SW480 (cell line): ENCODE measurements at regions not wholly inside any gene's neighbourhood (a gene's known extent, or its start where the extent isn't known, plus 50 kb on each side); places are given as distances from the start of the nearest gene placed in this dataset.

Experiments used
- DNase-seq: peaks from one replicate; pipeline ENCODE4 v3.0.0-alpha.2; 2016; ENCODE audit warnings: low spot score

DNA sequence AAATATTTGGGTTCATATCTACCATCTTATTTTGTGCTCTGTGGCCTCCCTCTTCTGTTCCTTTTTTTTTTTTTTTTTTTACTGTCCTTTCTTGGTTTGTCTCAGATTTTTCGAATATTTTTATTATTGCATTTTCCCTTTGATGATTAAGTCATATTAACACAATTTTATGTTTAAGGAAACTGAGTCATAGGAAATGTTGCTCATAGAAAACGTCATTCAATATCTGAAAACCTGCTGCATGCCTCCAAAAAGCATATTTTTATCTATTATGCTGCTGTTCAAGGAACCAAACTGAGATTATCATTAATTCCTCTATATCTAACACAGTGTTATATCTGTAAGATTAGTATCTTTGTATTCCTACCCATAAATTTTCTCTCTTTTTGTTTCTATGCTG is 614.3 kb upstream of the SLC8A1 start:
- no peak for DNase-seq

- DNase-seq: no peak
Observed at GRCh38 chr2:41068740-41069139, 616.9 kb upstream of the SLC8A1 start.

GRCh38 chr2:41078341-41078740 is 626.5 kb upstream of the SLC8A1 start:
- DNase-seq: no peak

- no peak for DNase-seq
Observed at GRCh38 chr2:41079011-41079410, 627.1 kb upstream of the SLC8A1 start.

- no peak for DNase-seq
Observed at GRCh38 chr2:41084321-41084720, 632.4 kb upstream of the SLC8A1 start.

DNA sequence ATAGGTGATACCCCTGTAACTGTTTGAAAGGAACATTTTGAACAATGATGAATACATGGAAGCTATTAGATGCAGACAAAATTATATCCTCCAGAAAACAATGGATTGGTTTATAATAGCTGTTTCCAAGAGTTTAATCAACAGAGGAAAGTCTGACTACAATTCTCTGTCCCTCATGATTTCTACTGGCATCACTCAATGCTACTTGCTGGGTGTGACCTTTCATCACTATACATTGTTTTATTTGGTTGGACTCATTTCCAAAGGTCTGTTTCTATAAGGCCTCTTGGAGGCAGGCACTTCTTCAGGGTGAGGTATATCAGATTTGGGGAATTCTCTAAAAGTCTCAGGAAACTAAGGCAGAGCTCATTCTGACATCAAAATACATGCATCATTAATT is 636.1 kb upstream of the SLC8A1 start:
- no peak for DNase-seq

DNA sequence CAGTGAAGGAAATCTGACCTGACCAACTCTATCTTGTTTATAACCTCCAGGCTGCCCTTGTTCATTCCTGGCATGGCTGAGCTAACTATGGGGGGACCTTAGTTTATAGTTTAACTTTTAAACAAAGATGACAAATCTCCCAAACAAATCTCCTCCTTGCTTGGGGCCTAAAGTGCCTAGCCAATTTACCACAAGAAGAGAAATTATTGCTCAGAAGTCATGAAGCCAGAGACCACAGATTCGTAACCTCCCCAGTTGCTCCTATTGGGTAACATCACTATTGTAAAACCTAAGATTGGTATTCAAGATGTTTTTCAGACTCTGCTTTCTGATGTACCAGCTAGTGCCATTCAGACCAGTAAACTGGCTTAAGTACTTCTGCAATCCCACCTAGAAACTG is 649.4 kb upstream of the SLC8A1 start:
- DNase-seq: no peak

DNA sequence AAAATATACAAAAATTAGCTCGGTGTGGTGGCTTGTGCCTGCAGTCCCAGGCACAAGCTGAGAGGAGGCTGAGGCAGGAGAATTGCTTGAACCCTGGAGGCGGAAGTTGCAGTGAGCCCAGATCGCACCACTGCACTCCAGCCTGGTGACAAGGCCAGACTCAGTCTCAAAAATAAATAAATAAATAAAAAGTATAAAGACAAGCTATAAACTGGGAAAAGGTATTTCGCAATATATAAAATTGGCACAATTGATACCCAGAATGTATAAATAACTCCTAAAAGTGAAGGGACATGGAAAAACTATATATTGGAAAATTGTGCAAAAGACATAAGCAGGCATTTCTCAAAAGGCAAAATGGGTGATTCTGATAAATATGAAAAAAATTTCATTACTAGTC is 657.9 kb upstream of the SLC8A1 start:
- no peak for DNase-seq

GRCh38 chr2:41111836-41112627 is 660.1 kb upstream of the SLC8A1 start:
- no peak for DNase-seq

DNA sequence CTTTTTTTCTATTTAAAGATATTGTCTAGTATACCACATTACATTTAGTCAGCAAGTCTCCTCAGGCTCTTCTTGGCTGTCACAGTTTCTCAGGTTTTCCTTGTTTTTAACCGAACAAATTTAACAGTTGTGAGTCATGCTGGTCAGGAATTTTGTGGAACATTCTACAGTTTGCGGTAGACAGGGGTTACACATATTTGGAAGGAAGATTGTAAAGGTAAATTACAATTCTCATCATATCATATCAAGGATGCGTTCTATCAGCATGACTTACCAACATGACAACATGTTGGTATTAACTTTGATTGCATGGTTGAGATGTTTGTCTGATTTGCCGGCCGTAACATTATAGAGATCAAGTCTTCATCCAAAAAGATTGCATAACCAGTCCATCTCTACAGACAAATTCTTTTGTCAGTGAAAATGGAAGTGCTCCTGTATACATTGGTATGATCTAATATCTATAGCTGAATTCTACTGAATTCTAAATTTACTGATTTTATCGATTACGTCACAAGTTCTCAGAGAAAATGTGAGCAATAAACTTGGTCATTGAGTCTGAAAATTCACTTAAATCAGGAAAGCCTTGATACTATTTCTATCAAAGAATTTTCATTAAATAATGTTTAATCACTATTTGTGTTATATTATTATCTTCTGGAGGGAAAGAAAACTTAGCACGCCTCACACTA is 664.4 kb upstream of the SLC8A1 start:
- DNase-seq: no peak

- DNase-seq: no peak
Observed at GRCh38 chr2:41119489-41119888, 667.6 kb upstream of the SLC8A1 start.

DNA sequence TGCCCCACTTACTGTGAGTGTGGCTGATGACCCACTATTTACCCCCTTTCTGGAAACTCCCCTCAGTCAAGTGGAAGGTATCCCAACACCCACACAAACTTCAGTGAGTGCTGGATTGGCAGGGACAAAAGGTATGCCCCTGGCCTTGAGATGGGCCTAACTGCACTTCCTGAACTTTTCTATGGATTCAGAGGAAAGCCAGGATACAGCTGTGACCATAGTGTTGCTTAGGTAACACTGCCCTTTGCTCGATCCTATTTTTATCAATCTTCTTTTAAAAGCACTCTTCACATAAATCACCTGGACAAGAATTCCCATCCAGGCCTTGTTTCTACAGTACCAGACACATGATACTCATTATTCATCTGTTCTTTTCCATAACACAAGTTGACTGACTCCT is 671.5 kb upstream of the SLC8A1 start:
- DNase-seq: no peak

DNA sequence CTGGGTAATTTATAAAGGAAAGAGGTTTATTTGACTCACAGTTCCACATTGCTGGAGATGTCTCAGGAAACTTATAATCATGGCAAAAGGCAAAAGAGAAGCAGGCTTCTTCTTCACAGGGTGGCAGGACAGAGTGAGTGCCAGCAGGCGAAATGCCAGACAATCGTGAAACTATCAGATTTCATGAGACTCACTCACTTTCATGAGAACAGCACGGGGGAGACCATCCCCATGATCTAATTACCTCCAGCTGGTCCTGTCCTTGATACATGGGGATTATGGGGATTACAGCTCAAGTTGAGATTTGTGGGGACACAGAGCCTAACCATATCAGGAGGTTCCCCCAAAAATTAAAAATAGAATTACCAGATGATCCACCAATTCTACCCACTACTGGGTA is 675.5 kb upstream of the SLC8A1 start:
- DNase-seq: no peak

DNA sequence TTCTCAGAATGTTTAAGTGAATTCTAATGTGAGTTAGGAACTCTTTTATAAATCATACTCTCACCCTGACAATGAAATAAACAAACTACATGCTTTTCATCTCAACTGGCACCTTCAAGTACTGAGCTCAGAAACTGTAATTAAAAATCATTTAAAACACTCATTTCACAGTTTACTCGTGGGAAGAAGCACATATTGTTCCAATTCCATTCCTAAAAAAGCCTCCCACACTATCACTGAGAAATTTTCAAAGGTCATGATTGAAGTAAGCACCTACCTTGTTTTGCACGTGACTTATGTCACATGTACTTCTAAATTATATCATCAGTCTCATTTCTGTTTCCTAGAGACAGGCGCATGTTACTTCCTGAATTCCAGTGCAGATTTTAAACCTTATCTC is 678.1 kb upstream of the SLC8A1 start:
- DNase-seq: no peak

- DNase-seq: no peak
Observed at GRCh38 chr2:41137031-41137430, 685.1 kb upstream of the SLC8A1 start.

- DNase-seq: no peak
Observed at GRCh38 chr2:41141146-41141791, 689.4 kb upstream of the SLC8A1 start.

- DNase-seq: no peak
Observed at GRCh38 chr2:41142478-41142877, 690.6 kb upstream of the SLC8A1 start.

GRCh38 chr2:41145066-41145465 is 693.2 kb upstream of the SLC8A1 start:
- no peak for DNase-seq

DNA sequence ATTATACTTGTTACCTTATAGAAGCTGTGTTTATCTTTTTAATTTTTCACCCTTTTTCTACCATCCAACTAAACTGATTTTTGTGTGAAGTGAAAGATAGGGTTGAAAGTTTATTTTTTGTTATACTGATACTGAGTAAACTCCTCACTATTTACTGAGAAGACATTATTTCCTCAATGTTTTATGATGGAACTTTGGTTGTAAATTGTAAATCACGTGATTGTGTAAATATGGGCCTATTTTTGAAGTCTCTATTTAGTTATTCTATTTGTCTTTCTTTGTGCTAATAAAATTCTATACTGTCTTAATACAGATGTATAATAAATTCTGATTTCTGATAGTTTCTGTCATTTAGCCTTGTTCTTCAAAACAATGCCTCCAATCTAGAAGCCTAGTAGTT is 697.2 kb upstream of the SLC8A1 start:
- no peak for DNase-seq

GRCh38 chr2:41151746-41152145 is 699.9 kb upstream of the SLC8A1 start:
- DNase-seq: no peak

- DNase-seq: no peak
Observed at GRCh38 chr2:41152318-41152717, 700.4 kb upstream of the SLC8A1 start.

DNA sequence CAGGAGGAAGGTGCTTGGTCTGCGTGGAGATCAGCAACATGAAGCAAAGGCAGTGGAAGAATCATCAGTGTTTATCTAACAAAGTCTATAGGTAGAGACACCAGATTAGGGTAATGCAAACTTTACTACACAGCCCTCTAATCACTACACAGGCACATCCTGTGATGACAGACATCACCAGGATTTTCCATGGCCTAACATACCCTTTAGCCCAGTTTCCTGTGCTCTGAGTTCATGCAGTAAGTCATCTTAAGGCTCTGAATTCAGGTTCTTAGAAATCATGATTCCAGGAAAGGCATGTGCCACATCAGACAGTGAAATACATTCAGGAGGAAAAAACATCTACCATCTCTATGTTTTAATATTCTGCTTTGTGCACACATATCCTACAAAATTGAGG is 708.5 kb upstream of the SLC8A1 start:
- no peak for DNase-seq

- no peak for DNase-seq
Observed at GRCh38 chr2:41167014-41167413, 715.1 kb upstream of the SLC8A1 start.
